C4-2B (cell line): ENCODE measurements at regions not wholly inside any gene's neighbourhood (a gene's known extent, or its start where the extent isn't known, plus 50 kb on each side); places are given as distances from the start of the nearest gene placed in this dataset.

Source experiments
- CTCF ChIP-seq: fragments of 450-650 bp; conservative IDR thresholded peaks from 2 replicates; pipeline ENCODE4 v1.5.1; 2017; ENCODE audit warnings: mild to moderate bottlenecking
- ZFX ChIP-seq: fragments of 450-650 bp; IDR thresholded peaks from 2 replicates; pipeline ENCODE4 v1.6.1; 2017

- TF ChIP-seq CTCF (no peak), ZFX (no peak)
Observed at GRCh38 chr13:34502621-34503020, 439.4 kb upstream of the NBEA start.
